SKM-1 (cell line): ENCODE measurements at regions not wholly inside any gene's neighbourhood (a gene's known extent, or its start where the extent isn't known, plus 50 kb on each side); places are given as distances from the start of the nearest gene placed in this dataset.
A peak's percentile ranks its signal among the peaks of the same experiment; 100 is the strongest.
"Not testable (repeated sequence)": the region's sequence is repeated elsewhere in the genome, so short reads cannot be mapped to it uniquely, and the experiment has no call there.

ENCODE experiments used
- DNase-seq: peaks from one replicate; lab custom pipeline; 2025; ENCODE audit not compliant: unreplicated experiment; lab: John Stamatoyannopoulos, UW

GRCh38 chrX:40883021-40883619 is 147.8 kb upstream of the MED14 start:
- no peak for DNase-seq

DNA sequence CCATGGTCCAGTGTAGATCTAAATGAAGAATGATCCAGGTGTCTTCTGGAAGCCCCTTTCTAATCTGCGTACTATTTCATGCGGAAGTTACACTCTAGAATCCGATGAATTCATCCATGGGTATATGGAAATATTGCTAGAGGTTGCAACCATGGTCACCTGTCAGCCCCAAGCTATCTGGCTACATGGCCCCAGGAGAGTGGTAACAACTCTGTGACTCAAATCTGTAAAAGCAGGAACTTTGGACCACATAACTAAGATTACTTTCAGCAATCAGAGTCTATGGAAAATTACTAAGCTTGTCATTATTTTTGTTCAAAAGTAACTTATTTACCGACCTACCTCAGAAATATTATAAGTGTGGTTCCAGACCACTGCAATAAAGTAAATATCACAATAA is 150.6 kb upstream of the MED14 start:
- DNase-seq = no peak

GRCh38 chrX:40887476-40887875 is 152.1 kb upstream of the MED14 start:
- DNase-seq = no peak

DNA sequence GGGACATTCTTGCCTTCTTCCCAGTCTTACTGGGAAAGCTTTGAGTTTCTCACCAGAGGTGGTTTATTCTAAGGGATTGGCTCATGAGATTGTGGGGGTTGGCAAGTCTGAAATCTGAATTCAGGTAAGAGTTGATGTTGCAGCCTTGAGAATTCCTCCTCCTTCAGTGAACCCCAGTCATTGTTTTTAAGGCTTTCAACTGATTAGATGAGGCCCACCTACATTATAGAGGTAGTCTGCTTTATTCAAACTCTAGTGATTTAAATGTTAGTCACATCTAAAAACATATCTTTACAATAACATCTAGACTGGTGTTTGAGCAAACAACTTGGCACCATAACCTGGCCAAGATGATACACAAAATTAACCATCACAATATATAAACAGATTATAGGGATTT is 156.5 kb upstream of the MED14 start:
- no peak for DNase-seq

GRCh38 chrX:40893251-40893910 is 158.0 kb upstream of the MED14 start:
- DNase-seq = no peak

- no peak for DNase-seq
Measured at GRCh38 chrX:40895246-40895645, 159.9 kb upstream of the MED14 start.

- DNase-seq = no peak
Measured at GRCh38 chrX:40897718-40898270, 162.5 kb upstream of the MED14 start.

DNA sequence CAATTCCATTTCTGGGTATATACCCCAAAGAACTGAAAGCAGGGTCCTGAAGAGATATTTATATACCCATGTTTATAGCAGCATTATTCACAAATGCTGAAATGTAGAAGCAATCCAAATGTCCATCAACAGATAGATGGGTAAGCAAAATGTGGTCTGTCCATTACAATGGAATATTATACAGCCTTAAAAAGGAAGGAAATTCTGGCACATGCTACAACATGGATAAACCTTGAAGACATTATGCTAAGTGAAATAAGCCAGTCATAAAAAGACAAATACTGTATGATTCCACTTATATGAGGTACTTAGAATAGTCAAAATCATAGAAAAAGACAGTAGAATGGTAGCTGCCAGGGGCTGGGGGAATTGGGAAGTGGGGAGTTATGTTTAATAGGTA is 169.4 kb upstream of the MED14 start:
- not testable (repeated sequence) for DNase-seq

- no peak for DNase-seq
Measured at GRCh38 chrX:40908026-40908425, 172.7 kb upstream of the MED14 start.

- DNase-seq = no peak
Measured at GRCh38 chrX:40908857-40909475, 173.6 kb upstream of the MED14 start.

DNA sequence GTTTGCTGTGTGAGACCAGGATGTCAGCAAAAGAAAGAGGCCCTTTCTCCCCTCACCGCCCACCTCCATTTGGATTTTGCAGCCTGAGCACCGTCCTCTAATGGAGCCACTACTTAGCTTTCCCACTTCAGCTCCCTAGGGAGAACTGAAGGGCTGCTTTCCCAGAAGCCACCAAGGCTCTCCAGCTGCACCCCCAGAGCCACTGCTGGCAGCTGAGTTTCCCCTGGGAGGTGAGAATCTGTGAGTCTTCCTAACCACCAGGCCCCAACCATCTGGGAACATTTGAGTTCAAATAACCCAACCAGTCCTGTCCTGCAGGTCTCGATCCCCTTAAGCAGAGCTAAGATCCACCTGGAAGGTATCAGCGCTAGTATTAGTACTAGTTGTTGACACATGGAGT is 173.1 kb upstream of the USP9X start:
- DNase-seq = no peak

DNA sequence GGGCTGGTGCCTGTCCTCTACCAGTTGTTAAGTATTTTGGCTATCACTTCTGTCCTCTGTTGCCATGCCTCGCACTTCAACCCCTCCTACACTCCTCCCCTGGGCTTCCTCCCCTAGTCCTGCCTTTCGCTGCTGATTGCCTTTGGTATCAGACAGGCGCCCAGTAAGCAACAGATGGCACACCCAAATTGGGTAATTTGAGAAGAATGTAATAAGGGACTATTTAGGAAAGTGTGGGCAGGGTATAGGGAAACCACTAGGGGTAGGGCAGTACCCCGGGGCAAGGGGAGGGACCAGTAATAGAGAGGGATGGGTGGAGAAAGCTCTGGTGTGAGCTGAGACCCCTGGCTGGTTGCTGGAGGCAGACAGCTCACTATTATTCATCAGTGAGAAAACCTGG is 172.7 kb upstream of the USP9X start:
- DNase-seq = no peak

- DNase-seq = no peak
Measured at GRCh38 chrX:40920351-40920750, 164.9 kb upstream of the USP9X start.

DNA sequence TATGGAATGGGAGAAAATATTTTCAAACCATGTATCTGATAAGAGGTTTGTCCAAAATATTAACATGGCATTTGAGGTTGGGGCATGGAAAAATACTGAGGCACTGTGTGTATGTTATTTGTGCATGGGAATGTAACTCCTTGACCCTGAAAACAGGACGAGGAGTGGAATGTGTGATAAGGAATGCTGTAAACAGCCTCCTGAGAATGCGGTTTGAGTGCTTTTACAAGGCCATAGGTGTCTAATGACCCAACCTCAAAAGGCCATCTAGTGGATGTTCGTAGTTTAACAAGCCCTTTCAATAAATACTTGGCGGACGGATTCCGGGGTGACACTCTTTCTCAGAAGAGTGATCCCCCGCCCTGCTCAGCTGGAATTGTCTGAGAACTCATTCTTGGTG is 162.9 kb upstream of the USP9X start:
- no peak for DNase-seq

- not testable (repeated sequence) for DNase-seq
Measured at GRCh38 chrX:40926739-40927427, 158.4 kb upstream of the USP9X start.

DNA sequence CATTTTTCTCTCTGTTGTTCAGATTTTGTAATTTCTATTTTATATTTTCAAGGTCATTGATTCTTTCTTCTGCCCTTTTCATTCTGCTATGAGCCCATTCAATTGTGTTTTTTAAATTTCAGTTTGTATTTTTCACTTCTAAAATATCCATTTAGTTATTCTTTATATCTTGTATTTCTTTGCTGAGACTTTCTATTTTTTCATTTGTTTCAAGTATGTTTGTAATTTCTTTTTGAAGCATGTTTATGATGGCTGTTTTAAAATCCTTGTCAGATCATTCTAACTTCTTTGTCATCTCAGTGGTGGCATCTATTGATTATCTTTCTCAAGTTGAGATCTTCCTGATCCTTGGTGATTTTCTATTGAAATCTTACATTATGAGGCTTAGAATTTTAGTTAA is 157.2 kb upstream of the USP9X start:
- no peak for DNase-seq

DNA sequence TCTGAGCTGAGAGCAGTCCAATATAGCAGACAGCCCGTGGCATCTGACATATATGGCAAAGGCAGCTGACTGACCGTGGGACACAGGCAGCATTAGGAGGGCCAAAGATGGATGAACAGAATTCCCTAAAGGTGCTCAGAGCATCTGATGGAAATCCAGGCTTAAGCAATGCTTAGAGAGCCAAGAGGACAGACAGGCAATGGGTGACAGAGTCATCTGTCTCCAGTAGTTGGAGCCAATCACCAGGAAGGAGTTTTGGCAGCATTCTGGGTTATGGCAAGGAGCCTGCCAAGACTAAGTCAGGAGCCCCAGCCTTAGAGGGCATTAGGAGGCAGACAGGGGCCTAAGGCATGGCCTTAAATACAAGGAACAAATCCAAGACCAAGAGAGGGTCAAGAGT is 153.3 kb upstream of the USP9X start:
- no peak for DNase-seq

GRCh38 chrX:40933132-40933705 is 152.0 kb upstream of the USP9X start:
- no peak for DNase-seq

- DNase-seq = peak; percentile 4
Measured at GRCh38 chrX:40933706-40934425, 151.4 kb upstream of the USP9X start.

- DNase-seq = no peak
Measured at GRCh38 chrX:40936827-40937226, 148.4 kb upstream of the USP9X start.

DNA sequence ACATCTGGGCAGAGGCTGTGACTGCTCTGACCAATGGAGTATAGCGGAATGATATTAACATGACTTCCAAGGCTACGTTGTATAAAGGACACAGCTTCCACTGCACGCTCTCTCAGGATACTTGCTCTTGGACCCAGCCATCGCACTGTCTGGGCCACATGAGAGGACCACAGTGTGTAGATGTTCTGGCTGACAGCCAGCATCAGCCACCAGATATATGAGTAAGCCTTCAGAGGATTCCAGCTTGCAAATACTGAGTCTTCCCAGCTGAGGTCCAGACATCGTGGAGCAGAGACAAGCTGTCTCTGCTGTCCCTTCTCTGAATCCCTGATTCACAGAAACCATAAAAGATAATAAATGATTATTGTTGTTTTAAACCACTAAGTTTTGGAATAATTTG is 146.8 kb upstream of the USP9X start:
- no peak for DNase-seq
